Islet of Langerhans (tissue), 1 donor: ENCODE measurements at regions not wholly inside any gene's neighbourhood (a gene's known extent, or its start where the extent isn't known, plus 50 kb on each side); places are given as distances from the start of the nearest gene placed in this dataset.
A peak's percentile ranks its signal among the peaks of the same experiment; 100 is the strongest.

Experiments
- FAIRE-seq: peaks from one replicate; lab custom pipeline; 2011; peaks lifted over from hg19 to GRCh38; lab: Jason Lieb, UNC

DNA sequence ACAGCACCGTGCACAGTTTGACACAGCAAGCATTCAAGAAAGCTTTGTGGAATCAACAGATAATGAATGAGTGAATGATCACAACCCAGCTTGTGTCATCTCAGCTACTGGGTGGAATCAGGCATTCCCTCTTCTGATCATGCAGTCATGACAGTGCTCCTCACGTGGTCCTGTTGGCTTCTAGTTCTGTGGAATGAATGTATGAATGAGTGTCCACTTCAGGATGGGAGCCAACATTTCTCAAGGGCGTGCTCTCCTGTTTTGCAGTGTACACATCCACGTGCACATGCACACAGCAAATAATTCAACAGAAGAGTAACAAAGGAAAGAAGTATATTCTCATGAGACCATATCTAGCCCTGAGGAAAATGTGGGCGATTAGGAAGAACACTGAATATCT lies 133.1 kb upstream of the NPVF start:
- no peak for FAIRE-seq

DNA sequence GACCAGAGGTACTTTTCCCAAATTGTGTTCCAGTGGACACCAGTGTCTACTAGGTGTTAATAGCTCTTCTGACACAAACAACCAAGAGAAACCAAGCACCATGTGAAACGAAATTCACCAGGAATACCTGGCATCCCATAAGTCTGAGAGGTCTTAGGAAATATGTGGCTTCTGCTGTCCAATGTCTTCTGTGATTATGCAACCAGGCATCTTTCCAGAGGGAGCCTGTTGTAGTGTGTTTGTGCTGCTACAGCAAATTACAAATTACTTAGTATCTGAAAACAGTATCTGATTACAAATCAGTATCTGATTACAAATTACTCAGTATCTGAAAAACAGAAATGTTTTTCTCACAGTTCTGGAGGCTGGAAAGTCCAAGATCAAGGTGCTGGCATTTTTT lies 133.6 kb upstream of the NPVF start:
- FAIRE-seq: no peak

DNA sequence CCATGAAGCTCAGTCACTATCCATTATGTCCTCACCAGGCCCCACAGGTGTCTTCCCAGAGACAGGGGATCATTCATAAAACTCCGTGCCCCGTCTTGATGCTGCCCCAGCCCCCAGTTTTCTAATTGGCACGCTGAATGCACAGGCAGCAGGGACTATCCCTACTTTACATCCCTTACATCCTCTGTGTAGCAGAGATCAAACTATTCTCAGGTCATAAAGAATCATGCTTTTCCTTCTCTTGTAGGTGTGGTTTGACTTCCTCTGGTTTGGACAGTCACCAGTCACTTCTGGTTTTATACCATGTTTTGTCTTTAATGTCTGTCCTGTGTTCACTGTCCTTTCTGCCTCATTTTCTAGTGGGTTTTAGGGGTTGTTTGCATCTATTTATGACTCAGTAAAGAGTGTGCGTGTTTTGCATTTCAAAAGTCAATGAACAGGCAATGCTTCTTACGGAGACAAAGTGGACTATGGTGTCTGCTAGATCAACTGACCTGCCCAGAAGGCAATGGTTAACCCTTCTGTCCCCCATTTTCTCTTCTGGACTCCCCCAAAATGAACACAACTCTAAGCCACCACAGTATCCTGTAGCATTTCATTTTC lies 140.4 kb upstream of the NPVF start:
- no peak for FAIRE-seq

DNA sequence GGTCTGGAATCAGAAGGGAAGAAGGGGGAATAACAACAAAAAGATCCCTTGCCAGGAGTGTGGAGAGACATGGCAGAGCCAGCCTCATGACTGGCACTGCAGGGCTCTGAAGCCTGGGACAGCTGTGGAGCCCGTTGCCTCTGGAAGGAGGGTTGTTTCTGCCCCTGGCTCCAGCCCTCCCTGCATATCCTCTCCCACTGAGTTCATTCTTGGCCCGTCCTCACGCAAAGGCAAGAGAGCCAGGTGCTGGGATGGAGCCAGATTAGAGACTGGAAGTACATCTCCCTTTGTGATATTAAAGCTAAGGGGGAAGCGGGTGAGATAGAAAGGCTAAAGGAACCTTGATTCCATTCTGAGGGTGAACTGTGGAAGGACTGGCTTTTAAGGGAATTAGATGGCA lies 141.5 kb upstream of the NPVF start:
- FAIRE-seq: no peak

DNA sequence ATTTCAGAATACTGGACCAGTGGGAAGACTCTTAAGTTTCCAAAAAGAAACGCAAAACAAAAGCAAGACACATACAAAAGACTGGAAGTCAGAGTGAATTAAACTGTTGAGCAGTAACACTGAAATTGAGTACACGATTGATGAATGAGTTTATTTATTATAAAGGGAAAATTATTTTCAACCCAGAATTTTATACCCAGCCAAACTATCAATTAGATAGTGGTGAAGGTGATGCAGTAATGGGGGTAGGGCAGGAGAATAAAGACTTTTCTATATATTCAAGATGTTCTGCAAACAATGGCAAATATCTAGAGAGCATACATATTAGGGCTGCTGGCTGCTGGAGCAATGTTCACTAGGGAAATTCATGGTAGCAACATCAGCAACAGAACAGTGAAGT lies 143.7 kb upstream of the NPVF start:
- FAIRE-seq: no peak

DNA sequence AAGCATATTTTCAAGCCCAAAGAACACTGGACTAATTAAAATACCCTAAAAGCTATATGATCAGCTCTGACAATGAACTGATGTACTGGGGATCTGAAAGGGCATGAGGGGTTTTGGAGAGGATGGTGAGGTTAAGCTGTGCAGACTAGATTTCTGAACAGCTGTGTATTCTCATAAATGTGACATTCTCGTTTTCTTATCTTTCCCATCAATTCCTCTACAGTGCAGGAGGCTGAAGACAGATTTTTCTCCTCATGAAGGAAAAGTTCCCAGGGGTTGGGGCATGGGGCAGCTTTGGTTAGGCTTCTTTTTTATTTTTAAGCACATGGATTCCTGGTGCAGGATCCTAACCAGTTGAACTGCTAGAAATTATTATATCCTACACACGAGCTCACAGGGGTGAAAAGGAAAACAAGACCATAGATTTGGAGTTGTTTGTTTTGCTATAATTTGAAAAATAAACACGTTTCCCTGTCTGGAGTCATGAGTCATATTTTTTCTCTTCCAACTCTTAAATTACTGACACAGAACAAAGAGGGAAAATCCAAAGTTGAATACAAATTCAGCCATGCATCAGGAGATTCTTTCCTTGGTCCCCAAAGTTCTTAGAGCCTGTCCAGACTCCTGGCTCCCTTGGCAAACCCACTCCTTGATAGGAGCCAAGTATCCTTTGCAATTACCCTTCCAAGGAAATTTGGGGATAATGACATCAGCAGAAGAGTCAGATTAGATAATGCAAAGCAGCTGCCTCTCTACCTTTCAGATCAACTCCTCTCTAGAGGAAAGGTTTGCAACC lies 147.7 kb upstream of the NPVF start:
- no peak for FAIRE-seq

DNA sequence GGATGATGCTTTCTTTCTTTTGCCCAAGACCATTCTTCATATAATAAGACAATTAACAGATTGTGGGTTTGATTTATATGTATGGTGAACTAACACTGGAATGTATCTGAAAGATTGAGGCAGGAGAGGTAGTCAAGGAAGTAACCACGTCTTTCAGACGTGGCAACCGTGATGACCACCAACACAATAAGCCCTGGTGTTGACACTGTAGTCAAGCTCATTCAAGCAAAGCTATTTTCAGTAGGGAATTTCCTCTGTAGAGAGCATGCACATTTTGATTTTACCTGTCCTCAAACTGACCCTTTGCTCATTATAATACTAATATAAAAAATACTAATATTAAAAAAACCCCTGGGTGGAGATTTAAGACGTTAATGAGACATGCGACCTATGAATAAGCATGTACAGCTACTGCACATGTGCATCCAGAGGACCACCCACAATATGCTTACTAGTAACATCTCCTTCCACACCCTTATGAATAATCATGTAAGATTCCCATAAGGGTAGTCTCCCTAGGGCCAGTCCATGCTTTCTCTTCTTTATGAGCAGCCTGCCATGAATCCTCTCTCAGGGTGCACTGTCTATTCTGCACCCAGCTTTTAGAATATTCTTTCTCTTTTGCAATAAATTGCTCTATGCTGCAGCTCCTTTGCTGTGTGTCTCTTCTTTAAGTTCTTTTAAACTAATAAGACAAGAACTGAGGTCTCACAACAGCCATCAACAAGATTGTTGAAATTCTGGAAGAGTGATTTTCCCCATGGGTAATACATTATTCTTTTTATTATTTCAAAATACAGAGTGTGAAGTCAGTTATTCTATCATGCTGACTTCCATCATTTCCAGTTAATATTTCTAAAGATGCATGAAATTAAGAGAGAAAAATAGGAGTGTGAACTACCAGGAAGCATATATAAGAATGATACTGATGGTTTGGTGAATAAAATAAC lies 151.3 kb upstream of the NPVF start:
- FAIRE-seq: no peak

DNA sequence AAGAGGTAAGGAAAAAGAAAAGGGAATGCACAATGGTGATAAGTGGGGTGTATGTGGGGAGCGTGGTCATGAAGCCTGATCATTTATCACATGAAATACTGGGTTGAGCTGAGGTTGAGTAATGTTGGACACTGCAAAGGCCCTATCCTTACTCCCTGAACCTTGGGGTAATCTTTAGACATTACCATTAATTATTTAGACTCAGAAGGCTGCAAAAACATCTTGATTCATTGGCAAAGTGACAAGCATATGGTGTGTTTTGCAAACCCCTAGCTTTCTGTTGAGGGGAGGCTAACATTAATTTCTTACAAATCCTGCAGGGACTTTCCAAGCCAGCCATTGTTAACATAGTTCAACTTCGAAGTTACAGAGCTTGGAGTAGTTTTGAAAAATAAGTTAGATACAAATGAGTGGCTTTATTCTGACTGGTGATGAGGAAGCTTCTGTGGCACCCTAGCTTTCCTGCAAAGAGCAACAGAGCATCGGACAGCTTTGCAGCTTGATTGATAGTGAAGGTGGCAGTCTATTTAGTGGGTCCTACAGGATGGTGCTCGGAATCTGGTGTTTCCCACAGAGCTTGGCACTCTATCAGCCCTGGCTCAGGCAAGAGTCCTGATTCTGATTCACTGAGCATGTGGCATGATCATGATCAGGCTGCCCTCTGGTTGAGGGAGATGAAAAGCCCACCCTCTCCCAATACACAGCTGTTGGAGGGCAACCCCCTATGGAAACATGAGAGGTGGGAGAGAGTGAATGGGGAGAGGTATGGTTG lies 153.7 kb upstream of the NPVF start:
- no peak for FAIRE-seq

DNA sequence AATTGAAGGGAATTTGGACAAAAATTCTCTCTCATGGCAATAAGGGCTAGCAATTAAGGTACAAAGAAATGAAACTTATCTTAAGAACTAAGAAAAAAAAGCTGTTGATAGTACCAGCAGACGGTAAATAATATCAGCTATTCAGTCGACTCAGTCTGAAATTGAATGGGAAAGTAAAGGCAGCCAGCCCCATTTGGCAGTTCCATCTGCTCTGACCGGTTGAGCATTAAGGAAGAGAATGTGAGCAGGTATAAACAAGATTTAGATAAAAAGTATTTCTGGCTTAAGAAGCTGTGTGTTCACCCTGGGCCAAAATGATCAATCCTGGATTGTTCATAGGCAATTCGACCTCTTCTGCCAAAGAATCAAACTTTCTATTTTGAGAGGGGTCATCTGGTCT lies 154.6 kb upstream of the NPVF start:
- no peak for FAIRE-seq

DNA sequence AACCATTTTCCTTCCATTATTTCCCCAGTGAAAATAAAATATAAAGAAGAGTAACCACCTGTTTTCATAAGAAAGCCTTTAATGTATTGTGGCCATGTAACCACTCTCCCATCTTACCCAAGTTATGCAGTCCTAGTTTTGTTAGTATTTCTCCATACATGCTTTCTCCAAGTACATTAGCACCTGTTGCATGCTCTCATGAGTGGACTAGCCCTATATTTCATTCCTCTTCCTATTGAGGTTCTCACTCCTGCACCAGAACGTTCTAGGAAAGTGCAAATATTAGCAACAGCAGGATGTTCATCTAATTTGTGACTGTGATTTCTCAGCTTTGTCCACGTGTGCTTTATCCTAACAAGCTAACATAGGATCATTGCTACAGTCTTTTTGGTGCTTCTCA lies 155.1 kb upstream of the NPVF start:
- no peak for FAIRE-seq

DNA sequence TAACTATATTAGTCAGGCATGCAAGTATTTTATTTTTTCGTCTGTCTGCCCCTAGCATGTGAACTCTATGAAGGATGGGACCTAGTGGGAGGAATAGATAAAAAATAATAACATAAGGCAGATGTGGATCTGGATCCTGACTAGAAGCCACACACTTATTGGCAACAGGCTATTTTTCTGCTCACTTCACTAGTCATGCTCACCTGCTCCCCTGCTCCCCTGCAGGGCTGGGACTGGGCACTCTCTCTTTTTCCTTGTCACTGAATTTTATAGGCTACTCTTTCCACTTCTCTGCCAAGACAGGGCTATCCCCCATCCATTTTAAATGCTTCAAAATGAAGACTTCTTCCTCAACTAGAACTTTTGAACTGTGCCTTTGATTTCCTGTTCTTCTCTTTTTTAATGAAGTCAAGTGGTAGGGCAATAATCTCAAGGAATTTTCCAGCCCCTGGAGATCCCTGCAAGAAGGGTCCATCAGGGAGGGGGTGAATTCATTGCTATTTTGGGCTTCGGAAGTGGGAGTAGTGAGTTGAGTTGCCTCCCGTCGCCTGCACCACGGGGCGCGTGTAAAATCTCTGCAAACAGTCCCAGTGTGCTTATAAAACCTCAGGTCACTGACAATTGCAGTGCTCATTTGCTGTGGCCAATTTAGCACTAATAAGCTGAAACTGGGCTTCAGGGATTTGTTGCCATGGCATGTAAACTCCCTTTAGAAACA lies 156.7 kb upstream of the NPVF start:
- FAIRE-seq: no peak

DNA sequence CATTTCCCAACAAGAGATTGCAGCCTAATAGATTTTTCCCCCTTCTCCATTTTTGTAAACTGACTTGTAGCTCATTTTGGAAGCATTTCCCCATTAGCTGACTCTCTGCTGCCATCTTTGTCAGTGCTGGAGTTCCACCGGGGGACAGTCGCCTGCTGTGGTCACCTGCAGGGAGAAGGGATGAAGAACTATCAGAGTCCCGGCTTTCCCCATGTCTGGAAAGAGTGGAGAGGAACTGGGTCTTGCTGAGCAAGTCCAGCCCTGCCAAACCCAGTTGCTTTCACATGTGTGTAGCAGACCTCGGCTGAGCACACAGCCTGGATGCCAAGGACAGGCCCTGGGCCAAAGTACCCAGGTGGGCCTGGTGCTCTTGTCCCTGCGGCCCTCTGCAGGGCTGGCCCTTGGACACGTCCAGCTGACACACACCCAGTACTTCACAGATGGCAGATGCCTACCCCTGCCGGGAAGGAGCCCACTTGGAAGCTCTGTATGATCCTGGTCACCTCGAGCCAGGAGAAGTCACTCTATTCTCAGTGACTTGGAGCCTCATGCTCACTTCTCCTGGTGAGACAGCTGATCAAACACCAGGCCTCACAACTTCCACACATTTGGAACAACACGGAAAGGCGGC lies 157.3 kb upstream of the NPVF start:
- no peak for FAIRE-seq

DNA sequence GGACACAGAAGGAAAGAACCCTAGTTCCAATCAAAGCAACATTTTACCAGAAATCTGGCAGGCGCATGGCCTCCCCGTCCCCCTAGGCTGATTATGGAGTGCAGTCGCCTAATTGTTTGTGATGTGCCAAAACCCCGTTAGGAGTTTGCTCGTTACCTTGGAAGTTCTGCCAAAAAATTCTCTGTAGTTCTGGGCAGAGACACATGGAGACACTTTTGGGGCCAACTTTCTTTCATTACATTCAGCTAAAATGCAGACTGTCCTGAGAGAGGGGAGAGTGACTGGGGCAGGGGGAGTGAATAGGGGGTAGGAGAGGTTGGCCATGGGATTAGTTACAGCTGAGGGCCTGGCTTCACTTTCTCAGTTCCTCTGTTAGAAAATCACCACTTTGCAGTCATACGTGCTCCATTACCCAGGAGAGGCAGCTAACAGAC lies 158.0 kb upstream of the NPVF start:
- no peak for FAIRE-seq

DNA sequence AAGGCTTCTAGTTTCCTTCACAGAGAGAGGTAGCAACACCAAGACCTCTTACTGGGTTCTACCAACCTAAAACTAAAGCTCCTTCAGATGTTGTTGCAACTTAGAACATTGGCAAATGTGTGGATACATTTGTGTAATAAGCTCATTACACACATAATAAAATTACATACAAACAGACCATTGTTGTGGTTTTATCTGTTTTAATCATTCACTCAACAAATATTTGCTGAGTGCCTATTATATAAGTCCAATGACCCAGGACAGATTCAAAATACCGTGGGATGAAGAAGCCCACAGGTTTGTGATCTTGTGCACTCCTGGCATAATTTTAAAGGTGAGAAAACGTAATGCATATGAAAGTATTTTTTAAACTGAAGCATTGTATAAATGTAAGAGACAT lies 160.4 kb upstream of the NPVF start:
- no peak for FAIRE-seq

DNA sequence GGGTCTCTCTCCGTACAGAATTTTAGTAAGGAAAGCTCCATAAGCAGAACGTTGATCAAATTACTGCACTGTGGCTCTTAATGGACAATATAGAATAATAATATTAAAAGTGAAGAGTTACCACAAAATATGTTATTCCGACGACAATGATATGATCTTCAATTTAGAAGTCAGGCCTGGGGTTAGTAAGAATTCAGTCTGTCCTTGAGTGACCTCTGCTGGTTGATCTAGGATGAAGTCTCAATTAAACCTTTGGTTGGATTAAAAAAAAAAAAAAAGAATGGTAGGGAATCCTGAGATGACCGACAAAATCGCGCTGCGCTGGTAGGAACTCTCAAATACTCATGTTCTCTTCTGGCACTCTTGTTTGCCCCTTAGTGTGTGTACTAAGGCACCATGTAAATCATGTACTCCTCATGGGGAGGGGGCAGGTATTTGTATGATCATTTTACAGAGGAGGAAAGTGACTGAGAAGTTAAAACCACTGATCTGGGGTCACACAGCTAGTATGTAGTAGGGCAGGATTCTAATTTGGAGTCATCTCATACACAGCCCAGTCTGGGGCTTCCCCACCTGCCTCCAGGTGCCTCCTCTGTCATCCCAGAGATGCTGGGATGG lies 161.3 kb upstream of the NPVF start:
- FAIRE-seq: peak; percentile 99

DNA sequence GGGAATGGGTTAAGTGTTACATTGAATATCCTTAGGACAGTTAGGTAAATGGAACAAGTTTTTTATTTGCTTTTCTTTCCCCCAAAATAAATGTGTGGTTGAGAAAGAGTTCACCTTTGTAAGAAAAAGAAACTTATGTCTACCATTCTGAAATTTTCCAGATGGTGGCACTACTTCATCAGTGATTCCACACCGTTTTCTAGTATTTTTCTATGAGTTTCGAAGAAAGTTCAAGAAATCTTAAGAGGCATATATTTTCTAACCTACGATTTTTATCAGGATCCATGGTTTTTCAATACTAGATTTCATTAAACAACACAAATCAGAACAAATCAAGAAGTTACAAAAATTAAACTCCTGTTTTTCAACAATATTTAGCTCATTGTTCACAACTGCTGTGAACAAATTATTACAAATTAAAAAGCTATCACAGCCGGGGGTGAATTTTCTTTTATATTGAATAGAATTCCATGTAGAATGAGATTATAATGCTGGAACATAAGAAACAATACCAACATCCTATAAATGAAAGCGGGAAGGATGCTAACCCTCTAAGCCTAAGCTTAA lies 163.1 kb upstream of the NPVF start:
- peak; percentile 97 for FAIRE-seq

DNA sequence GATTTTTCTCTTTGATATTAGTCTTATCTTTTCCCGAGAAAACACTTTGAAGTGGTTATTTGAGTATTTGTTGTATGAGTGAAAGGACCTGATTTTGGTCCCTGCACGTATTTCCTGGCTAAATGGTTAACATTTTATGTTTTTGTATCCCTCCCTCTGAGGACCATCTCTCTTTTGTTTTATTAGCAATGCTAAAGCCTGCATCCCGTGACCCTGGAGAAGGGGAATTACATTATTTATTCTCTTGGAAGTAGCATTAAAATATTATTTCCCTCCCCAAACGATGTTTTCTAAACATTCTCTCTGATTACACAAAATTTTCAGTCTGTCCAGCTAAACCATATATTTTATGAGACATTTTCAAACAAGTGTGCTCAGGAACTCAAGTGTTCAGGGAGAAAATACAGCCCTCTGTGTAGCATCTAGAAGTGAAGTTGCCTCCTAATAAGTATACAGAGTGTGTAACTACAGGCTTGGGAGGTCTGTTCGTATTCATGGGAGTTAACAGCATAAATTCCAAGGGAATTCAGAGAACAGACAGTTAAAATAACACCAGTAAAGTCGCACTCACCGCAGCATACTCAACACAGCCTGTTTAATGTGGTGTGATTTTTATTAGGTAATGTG lies 163.8 kb upstream of the NPVF start:
- FAIRE-seq: no peak

DNA sequence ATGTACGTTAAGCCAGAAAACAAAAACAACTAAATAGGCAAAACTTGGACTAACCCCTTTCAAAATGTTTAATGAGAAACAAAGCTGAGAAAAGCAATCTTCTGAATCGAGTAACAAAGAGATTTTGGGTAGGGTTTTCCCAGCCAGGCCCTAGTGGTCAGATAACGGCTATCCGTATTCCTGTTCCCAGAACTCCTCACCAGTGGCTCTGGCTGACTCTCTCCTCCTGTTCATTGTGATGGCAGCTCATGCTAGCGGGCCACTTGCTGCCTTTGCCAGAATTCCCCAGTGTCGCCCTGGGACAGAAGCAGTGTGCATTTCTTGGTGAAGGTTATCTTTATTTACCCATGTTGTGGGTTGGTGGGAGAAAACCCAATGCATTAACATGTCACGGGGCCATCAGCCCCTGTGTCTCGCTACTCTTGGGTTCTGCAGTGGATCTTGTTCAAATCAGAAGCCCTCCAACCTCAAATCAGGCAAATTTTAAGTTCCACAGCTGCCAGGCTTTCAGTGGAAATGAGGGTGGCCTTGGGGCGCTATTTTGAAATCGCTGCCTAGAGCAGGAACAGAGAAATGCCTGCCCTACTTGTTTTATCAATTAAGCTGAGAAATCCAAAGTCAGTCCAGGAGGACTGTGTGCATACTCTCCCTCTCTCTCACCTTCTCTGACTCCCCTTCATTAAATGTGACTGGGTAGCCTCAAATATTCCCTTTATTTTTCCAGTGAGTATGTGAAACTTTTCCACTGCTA lies 164.5 kb upstream of the NPVF start:
- FAIRE-seq: no peak

DNA sequence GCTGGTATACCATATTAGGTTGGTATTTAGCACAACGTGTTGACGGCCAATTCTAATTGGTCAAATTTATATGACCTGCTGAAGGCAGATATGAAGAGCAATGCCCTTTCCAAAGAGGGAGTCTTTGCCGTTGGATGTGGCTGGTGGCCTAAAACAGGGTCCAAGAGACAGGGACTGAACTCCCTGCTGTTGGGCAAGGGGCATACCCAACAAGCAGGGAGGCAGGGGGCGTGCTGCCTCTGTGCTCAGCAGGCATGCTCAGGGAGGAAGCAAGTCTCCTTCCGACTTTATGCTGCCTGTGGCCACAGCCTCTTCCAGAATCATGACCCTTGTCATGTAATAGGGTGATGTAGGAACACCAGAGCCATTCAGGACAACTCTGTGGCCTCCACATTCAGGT lies 167.7 kb upstream of the NPVF start:
- FAIRE-seq: no peak
